GM23338 (cell line): ENCODE measurements at regions not wholly inside any gene's neighbourhood (a gene's known extent, or its start where the extent isn't known, plus 50 kb on each side); places are given as distances from the start of the nearest gene placed in this dataset.

Source experiments
- ATAC-seq: fragments of 200-7000 bp; cut with Tn5 transposase; 3 replicates; pipeline ENCODE4 v1.9.1; 2020
- DNase-seq: peaks from one replicate; pipeline ENCODE4 v3.0.0-alpha.2; 2015; ENCODE audit warnings: low spot score
- H2AFZ ChIP-seq: fragments of 200-600 bp; sonication (generic); 2 replicates; pipeline ENCODE4 v1.8.0; 2016; ENCODE audit warnings: antibody characterized with exemption, mild to moderate bottlenecking, moderate library complexity
- H3F3A ChIP-seq: fragments of 200-600 bp; sonication (generic); replicated peaks from 2 replicates; pipeline ENCODE4 v1.8.0; 2017; ENCODE audit warnings: antibody characterized with exemption, mixed run types, low read depth
- H3K27ac ChIP-seq: fragments of 200-600 bp; sonication (generic); 2 replicates; pipeline ENCODE4 v1.6.1; 2016; ENCODE audit warnings: low read depth
- H3K27me3 ChIP-seq: fragments of 200-600 bp; sonication (generic); 2 replicates; pipeline ENCODE4 v1.8.0; 2016; ENCODE audit warnings: mild to moderate bottlenecking, mixed run types, moderate library complexity; ENCODE audit not compliant: insufficient read depth
- H3K36me3 ChIP-seq: fragments of 200-600 bp; sonication (generic); 2 replicates; pipeline ENCODE4 v1.8.0; 2016; ENCODE audit warnings: mild to moderate bottlenecking; ENCODE audit not compliant: insufficient read depth
- H3K4me1 ChIP-seq: fragments of 200-600 bp; sonication (generic); 2 replicates; pipeline ENCODE4 v1.8.0; 2016; ENCODE audit warnings: mild to moderate bottlenecking, moderate library complexity; ENCODE audit not compliant: insufficient read depth
- H3K4me2 ChIP-seq: fragments of 200-600 bp; sonication (generic); 2 replicates; pipeline ENCODE4 v1.7.1; 2017; ENCODE audit warnings: mixed run types
- H3K4me3 ChIP-seq: fragments of 200-600 bp; sonication (generic); 2 replicates; pipeline ENCODE4 v1.6.1; 2016; ENCODE audit warnings: mixed run types
- H3K79me2 ChIP-seq: fragments of 200-600 bp; sonication (generic); replicated peaks from 2 replicates; pipeline ENCODE4 v1.8.0; 2017; ENCODE audit warnings: mild to moderate bottlenecking; ENCODE audit not compliant: insufficient read depth
- H3K9me2 ChIP-seq: fragments of 200-600 bp; sonication (generic); 2 replicates; pipeline ENCODE4 v1.8.0; 2017; ENCODE audit not compliant: insufficient read depth
- H4K20me1 ChIP-seq: fragments of 200-600 bp; sonication (generic); replicated peaks from 2 replicates; pipeline ENCODE4 v1.8.0; 2017; ENCODE audit warnings: mild to moderate bottlenecking; ENCODE audit not compliant: insufficient read depth
- H3K27ac Mint-ChIP-seq: 2 replicates; pipeline ENCODE4 v1.8.0; 2020; ENCODE audit warnings: inconsistent platforms, mild to moderate bottlenecking, moderate library complexity, mixed read lengths
- H3K27me3 Mint-ChIP-seq: 3 replicates; pipeline ENCODE4 v1.8.0; 2022; ENCODE audit warnings: low read depth, mild to moderate bottlenecking, moderate library complexity, mixed read lengths, inconsistent platforms; ENCODE audit not compliant: insufficient read depth, poor library complexity
- H3K36me3 Mint-ChIP-seq: 3 replicates; pipeline ENCODE4 v1.8.0; 2021; ENCODE audit warnings: low read depth, mild to moderate bottlenecking, inconsistent platforms, moderate library complexity, mixed read lengths
- H3K4me1 Mint-ChIP-seq: 3 replicates; pipeline ENCODE4 v1.8.0; 2020; ENCODE audit warnings: mild to moderate bottlenecking, inconsistent platforms, mixed read lengths
- H3K4me3 Mint-ChIP-seq: 3 replicates; pipeline ENCODE4 v1.8.0; 2021; ENCODE audit warnings: moderate library complexity, mild to moderate bottlenecking, inconsistent platforms, mixed read lengths
- H3K9me3 Mint-ChIP-seq: 3 replicates; pipeline ENCODE4 v1.8.0; 2020; ENCODE audit warnings: moderate library complexity, mild to moderate bottlenecking, inconsistent platforms, mixed read lengths
- CREB1 ChIP-seq: fragments of 250-450 bp; sonication (Bioruptor Pico); IDR thresholded peaks from 2 replicates; pipeline ENCODE4 v1.5.0; 2020; ENCODE audit warnings: low read depth, mild to moderate bottlenecking, moderate library complexity
- CTCF ChIP-seq, 2 experiments: fragments of 200-600 bp in 1 of 2; sonication (generic) in 1 of 2; conservative IDR thresholded peaks; 2 replicates each; pipeline versions ENCODE4 v1.5.1 to v1.6.1; 2016 to 2017; ENCODE audit warnings: antibody characterized with exemption in 2 of 2, low read depth in 2 of 2, mild to moderate bottlenecking in 2 of 2, moderate library complexity in 1 of 2
- EZH2 ChIP-seq: fragments of 200-600 bp; sonication (generic); IDR thresholded peaks from one replicate; pipeline ENCODE4 v1.8.0; 2017; ENCODE audit warnings: antibody characterized with exemption, mild to moderate bottlenecking, low read depth; ENCODE audit not compliant: unreplicated experiment
- EZH2phosphoT487 ChIP-seq: fragments of 200-600 bp; sonication (generic); IDR thresholded peaks from one replicate; pipeline ENCODE4 v1.8.1; 2018; ENCODE audit warnings: antibody characterized with exemption; ENCODE audit not compliant: unreplicated experiment
- JUNB ChIP-seq: IDR thresholded peaks from one replicate; pipeline ENCODE4 v1.6.1; 2016; ENCODE audit warnings: antibody characterized with exemption; ENCODE audit not compliant: unreplicated experiment
- NANOG ChIP-seq: IDR thresholded peaks from 2 replicates; pipeline ENCODE4 v1.6.1; 2016; ENCODE audit warnings: antibody characterized with exemption, borderline replicate concordance
- POLR2AphosphoS5 ChIP-seq: IDR thresholded peaks from 2 replicates; pipeline ENCODE4 v1.6.1; 2016; ENCODE audit warnings: antibody characterized with exemption, low read depth
- REST ChIP-seq: IDR thresholded peaks from one replicate; pipeline ENCODE4 v1.6.1; 2018; ENCODE audit warnings: antibody characterized with exemption; ENCODE audit not compliant: unreplicated experiment
- STAT1 ChIP-seq: IDR thresholded peaks from one replicate; pipeline ENCODE4 v1.6.1; 2016; ENCODE audit warnings: antibody characterized with exemption; ENCODE audit not compliant: unreplicated experiment
- ZNF331 ChIP-seq: fragments of 250-450 bp; sonication (Bioruptor Pico); IDR thresholded peaks from 2 replicates; pipeline ENCODE4 v1.5.0; 2020; ENCODE audit warnings: low read depth, mild to moderate bottlenecking, moderate library complexity
- ZNF462 ChIP-seq: fragments of 250-450 bp; sonication (Bioruptor Pico); IDR thresholded peaks from 2 replicates; pipeline ENCODE4 v1.5.0; 2020; ENCODE audit warnings: mild to moderate bottlenecking, moderate library complexity
- TF ChIP-seq, protein P1 (sequence below): IDR thresholded peaks from 2 replicates; pipeline ENCODE4 v1.6.1; 2016; ENCODE audit warnings: antibody characterized with exemption

- ATAC-seq = no peak
- Histone ChIP-seq H3K27me3 (no peaks in the 10 kb centered on the region), H3K36me3 (no peaks in the 10 kb centered on the region), H3K4me1 (peaks cover 4% of the 10 kb centered on the region), H3K27ac (no peak overlapping the region), H3K4me2 (no peak overlapping the region), H4K20me1 (no peaks in the 10 kb centered on the region), H3K79me2 (no peaks in the 10 kb centered on the region), H3K4me3 (no peak overlapping the region), H3K9me2 (peaks cover 14% of the 10 kb centered on the region; the same call in 1 of the 2 replicates), H3F3A (no peaks in the 10 kb centered on the region), H2AFZ (no peak overlapping the region)
- H3K36me3 Mint-ChIP-seq = peaks cover 4% of the 10 kb centered on the region; the same call in 1 of the 3 replicates
- H3K27me3 Mint-ChIP-seq = peaks cover 11% of the 10 kb centered on the region
- H3K9me3 Mint-ChIP-seq = no peaks in the 10 kb centered on the region; the same call in 2 of the 3 replicates
- TF ChIP-seq EZH2 (no peak), EZH2phosphoT487 (no peak), POLR2AphosphoS5 (no peak), REST (no peak), NANOG (no peak), ZNF331 (CRISPR knock-in tag) (no peak), ZNF462 (CRISPR knock-in tag) (no peak), CTCF (conservative IDR thresholded peaks at IDR 0.05; ENCODE audit: low read depth in 2 of 2) (no peak), JUNB (no peak), STAT1 (no peak), CREB1 (CRISPR knock-in tag) (no peak)
- TF ChIP-seq, protein P1, sequence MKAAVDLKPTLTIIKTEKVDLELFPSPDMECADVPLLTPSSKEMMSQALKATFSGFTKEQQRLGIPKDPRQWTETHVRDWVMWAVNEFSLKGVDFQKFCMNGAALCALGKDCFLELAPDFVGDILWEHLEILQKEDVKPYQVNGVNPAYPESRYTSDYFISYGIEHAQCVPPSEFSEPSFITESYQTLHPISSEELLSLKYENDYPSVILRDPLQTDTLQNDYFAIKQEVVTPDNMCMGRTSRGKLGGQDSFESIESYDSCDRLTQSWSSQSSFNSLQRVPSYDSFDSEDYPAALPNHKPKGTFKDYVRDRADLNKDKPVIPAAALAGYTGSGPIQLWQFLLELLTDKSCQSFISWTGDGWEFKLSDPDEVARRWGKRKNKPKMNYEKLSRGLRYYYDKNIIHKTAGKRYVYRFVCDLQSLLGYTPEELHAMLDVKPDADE = no peak
- H3K4me1 Mint-ChIP-seq = peaks cover 7% of the 10 kb centered on the region; the same call in 1 of the 3 replicates
- no peak for DNase-seq
- H3K27ac Mint-ChIP-seq = no peak overlapping the region
- H3K4me3 Mint-ChIP-seq = no peak overlapping the region
Observed at GRCh38 chr4:26053761-26054160, 139.7 kb downstream of the SMIM20 start.
